ENCODE measurements at regions not wholly inside any gene's neighbourhood (a gene's known extent, or its start where the extent isn't known, plus 50 kb on each side); places are given as distances from the start of the nearest gene placed in this dataset.

GRCh38 chr3:159151130-159151529 is 349.3 kb downstream of the MFSD1 start:
- Histone ChIP-seq H3K4me3 (no peak overlapping the region), H3K4me1 (no peaks in the 10 kb centered on the region), H3K36me3 (no peaks in the 10 kb centered on the region), H3K9me3 (no peaks in the 10 kb centered on the region), H3K27ac (no peak overlapping the region), H3K27me3 (no peaks in the 10 kb centered on the region)
- ATAC-seq (no peak), DNase-seq (no peak)
- TF ChIP-seq POLR2A (IDR thresholded peaks at IDR 0.05), result no peak
- TF ChIP-seq CTCF (IDR thresholded peaks at IDR 0.05), result no peak
- 49% methylated on average over 3 of the region's 5 CpGs for WGBS (ENCODE audit: insufficient coverage, low coverage, low lambda C conversion rate, missing lambda C conversion rate)
- intact Hi-C loops (cut with DNase I), result no loop called here

GRCh38 chr3:159157275-159157674 is 355.4 kb downstream of the MFSD1 start:
- WGBS (ENCODE audit: insufficient coverage, low coverage, low lambda C conversion rate, missing lambda C conversion rate), result 84% methylated on average over 2 of the region's 2 CpGs
- Histone ChIP-seq H3K36me3 (no peaks in the 10 kb centered on the region), H3K9me3 (no peaks in the 10 kb centered on the region), H3K27ac (no peak overlapping the region), H3K4me3 (no peak overlapping the region), H3K4me1 (no peaks in the 10 kb centered on the region), H3K27me3 (no peaks in the 10 kb centered on the region)
- ATAC-seq, result no peak
- DNase-seq, result no peak
- intact Hi-C loops (cut with DNase I), result no loop called here
- TF ChIP-seq CTCF (IDR thresholded peaks at IDR 0.05) (no peak), POLR2A (IDR thresholded peaks at IDR 0.05) (no peak)

GRCh38 chr3:159158213-159158612 is 356.4 kb downstream of the MFSD1 start:
- H3K27ac ChIP-seq, result no peak overlapping the region
- H3K4me1 ChIP-seq, result no peaks in the 10 kb centered on the region
- H3K27me3 ChIP-seq, result no peaks in the 10 kb centered on the region
- WGBS (ENCODE audit: insufficient coverage, low coverage, low lambda C conversion rate, missing lambda C conversion rate), result 56% methylated on average over 2 of the region's 2 CpGs
- H3K9me3 ChIP-seq, result no peaks in the 10 kb centered on the region
- H3K36me3 ChIP-seq, result no peaks in the 10 kb centered on the region
- no peak for TF ChIP-seq POLR2A (IDR thresholded peaks at IDR 0.05)
- no peak for TF ChIP-seq CTCF (IDR thresholded peaks at IDR 0.05)
- DNase-seq (no peak), ATAC-seq (no peak)
- intact Hi-C loops (cut with DNase I), result no loop called here
- H3K4me3 ChIP-seq, result no peak overlapping the region

- no peak for TF ChIP-seq POLR2A (IDR thresholded peaks at IDR 0.05)
- no peak for TF ChIP-seq CTCF (IDR thresholded peaks at IDR 0.05)
These were observed 356.9 kb downstream of the MFSD1 start for GRCh38 chr3:159158801-159159200.

GRCh38 chr3:159159546-159159945 is 357.7 kb downstream of the MFSD1 start:
- H3K36me3 ChIP-seq, result no peaks in the 10 kb centered on the region
- no peak for TF ChIP-seq POLR2A (IDR thresholded peaks at IDR 0.05)
- TF ChIP-seq CTCF (IDR thresholded peaks at IDR 0.05), result no peak
- no peaks in the 10 kb centered on the region for H3K4me1 ChIP-seq
- H3K27ac ChIP-seq, result no peak overlapping the region
- H3K9me3 ChIP-seq, result no peaks in the 10 kb centered on the region
- 54% methylated on average over 2 of the region's 2 CpGs for WGBS (ENCODE audit: insufficient coverage, low coverage, low lambda C conversion rate, missing lambda C conversion rate)
- ATAC-seq, result no peak
- no peak for DNase-seq
- H3K4me3 ChIP-seq, result no peak overlapping the region
- H3K27me3 ChIP-seq, result no peaks in the 10 kb centered on the region
- intact Hi-C loops (cut with DNase I), result no loop called here

More at GRCh38 chr3:159158801-159159200, 356.9 kb downstream of the MFSD1 start:
- ATAC-seq (no peak), DNase-seq (no peak)
- no peak overlapping the region for H3K27ac ChIP-seq
- no peaks in the 10 kb centered on the region for H3K36me3 ChIP-seq
- no peak overlapping the region for H3K4me3 ChIP-seq
- intact Hi-C loops (cut with DNase I), result no loop called here
- no peaks in the 10 kb centered on the region for H3K4me1 ChIP-seq
- no peaks in the 10 kb centered on the region for H3K27me3 ChIP-seq
- no peaks in the 10 kb centered on the region for H3K9me3 ChIP-seq
